ENCODE measurements at regions not wholly inside any gene's neighbourhood (a gene's known extent, or its start where the extent isn't known, plus 50 kb on each side); places are given as distances from the start of the nearest gene placed in this dataset.

- TF ChIP-seq ZBTB11 (CRISPR knock-in tag; IDR thresholded peaks at IDR 0.05) (no peak), RAD21 (IDR thresholded peaks at IDR 0.05; ENCODE audit: insufficient read depth, low read depth, low read length) (no peak), ZBTB4 (CRISPR knock-in tag; IDR thresholded peaks at IDR 0.05) (no peak), BCLAF1 (IDR thresholded peaks at IDR 0.05) (no peak), SPI1 (IDR thresholded peaks at IDR 0.05; ENCODE audit: borderline replicate concordance, insufficient read depth, low read depth, low read length) (no peak), ESRRA (IDR thresholded peaks at IDR 0.05; ENCODE audit: low read length) (no peak), PRDM15 (CRISPR knock-in tag; IDR thresholded peaks at IDR 0.05) (no peak), CTCF (IDR thresholded peaks at IDR 0.05 in 2 of 3, conservative IDR thresholded peaks at IDR 0.05 in 1 of 3; ENCODE audit: control insufficient read depth in 2 of 3, extremely low read depth in 1 of 3, insufficient read depth in 1 of 3, low read depth in 3 of 3, low read length in 3 of 3) (no peak), POLR2A (IDR thresholded peaks at IDR 0.05; ENCODE audit: low read depth, low read length) (no peak)
Measured at GRCh38 chr3:153338487-153338886, 176.5 kb downstream of the RAP2B start.

Measured in GM12878 (cell line).